ENCODE measurements at regions not wholly inside any gene's neighbourhood (a gene's known extent, or its start where the extent isn't known, plus 50 kb on each side); places are given as distances from the start of the nearest gene placed in this dataset.

- DNase-seq (no peak), ATAC-seq (no peak)
- no peaks in the 10 kb centered on the region for H3K36me3 ChIP-seq
- peaks cover 3 to 29% of the 10 kb centered on the region in 2 donors for H3K27me3 ChIP-seq
- no peaks in the 10 kb centered on the region for H3K9me3 ChIP-seq
- no peaks in the 10 kb centered on the region for H3K4me1 ChIP-seq
- TF ChIP-seq CTCF (IDR thresholded peaks at IDR 0.05): no peak
- H3K27ac ChIP-seq: no peak overlapping the region
- no peak overlapping the region for H3K4me3 ChIP-seq
- intact Hi-C loops (cut with DNase I): no loop called here
Observed at GRCh38 chr10:8296734-8297101, 242.2 kb downstream of the GATA3 start.

- Histone ChIP-seq H3K36me3 (no peaks in the 10 kb centered on the region), H3K4me3 (no peak overlapping the region), H3K4me1 (no peaks in the 10 kb centered on the region), H3K27ac (no peak overlapping the region), H3K27me3 (peaks cover 3 to 29% of the 10 kb centered on the region in 2 donors), H3K9me3 (no peaks in the 10 kb centered on the region)
- DNase-seq (no peak), ATAC-seq (no peak)
- intact Hi-C loops (cut with DNase I): no loop called here
- no peak for TF ChIP-seq CTCF (IDR thresholded peaks at IDR 0.05)
Observed at GRCh38 chr10:8297107-8297506, 242.6 kb downstream of the GATA3 start.

GRCh38 chr10:8297959-8298358, 243.5 kb downstream of the GATA3 start:
- no peak overlapping the region for H3K4me3 ChIP-seq
- H3K36me3 ChIP-seq: no peaks in the 10 kb centered on the region
- no peak for TF ChIP-seq CTCF (IDR thresholded peaks at IDR 0.05)
- H3K4me1 ChIP-seq: no peaks in the 10 kb centered on the region
- H3K27ac ChIP-seq: no peak overlapping the region
- no peaks in the 10 kb centered on the region for H3K9me3 ChIP-seq
- intact Hi-C loops (cut with DNase I): no loop called here
- no peak for ATAC-seq
- peaks cover 3 to 29% of the 10 kb centered on the region in 2 donors for H3K27me3 ChIP-seq
- DNase-seq: no peak

GRCh38 chr10:8298896-8299570, 244.5 kb downstream of the GATA3 start:
- ATAC-seq (no peak), DNase-seq (no peak)
- Histone ChIP-seq H3K27me3 (peaks cover 3 to 29% of the 10 kb centered on the region in 2 donors), H3K9me3 (no peaks in the 10 kb centered on the region), H3K36me3 (no peaks in the 10 kb centered on the region), H3K27ac (no peak overlapping the region), H3K4me3 (no peak overlapping the region), H3K4me1 (no peaks in the 10 kb centered on the region)
- TF ChIP-seq CTCF (IDR thresholded peaks at IDR 0.05): no peak
- intact Hi-C loops (cut with DNase I): no loop called here

- Histone ChIP-seq H3K9me3 (no peaks in the 10 kb centered on the region), H3K27me3 (peaks cover 3 to 25% of the 10 kb centered on the region in 2 donors), H3K4me3 (no peak overlapping the region), H3K4me1 (no peaks in the 10 kb centered on the region), H3K27ac (no peak overlapping the region), H3K36me3 (no peaks in the 10 kb centered on the region)
- intact Hi-C loops (cut with DNase I): no loop called here
- no peak for TF ChIP-seq CTCF (IDR thresholded peaks at IDR 0.05)
- ATAC-seq: no peak
- no peak for DNase-seq
Observed at GRCh38 chr10:8300925-8301324, 246.4 kb downstream of the GATA3 start.
